ENCODE measurements at regions not wholly inside any gene's neighbourhood (a gene's known extent, or its start where the extent isn't known, plus 50 kb on each side); places are given as distances from the start of the nearest gene placed in this dataset.

DNA sequence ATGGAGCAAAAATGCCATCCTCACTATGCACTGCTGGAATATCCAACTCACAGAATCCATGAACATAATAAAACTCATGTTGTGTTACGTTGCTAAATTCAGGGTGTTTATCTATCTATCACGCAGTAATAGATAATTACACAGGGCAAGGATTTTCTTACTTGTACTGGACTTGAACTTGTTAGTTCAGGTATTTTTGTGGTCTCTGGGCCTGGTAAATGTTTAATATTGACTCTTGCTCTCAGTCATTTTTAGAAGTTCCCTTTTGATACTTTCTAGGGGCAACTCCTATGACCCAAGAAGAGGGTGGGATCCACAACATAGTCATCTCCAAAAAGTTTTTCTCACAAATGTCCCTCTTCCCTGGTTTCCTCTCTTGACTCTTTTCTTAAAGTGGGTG, 522.4 kb upstream of the IGFBP7 start:
- ATAC-seq = no peak
- TF ChIP-seq, protein P1, sequence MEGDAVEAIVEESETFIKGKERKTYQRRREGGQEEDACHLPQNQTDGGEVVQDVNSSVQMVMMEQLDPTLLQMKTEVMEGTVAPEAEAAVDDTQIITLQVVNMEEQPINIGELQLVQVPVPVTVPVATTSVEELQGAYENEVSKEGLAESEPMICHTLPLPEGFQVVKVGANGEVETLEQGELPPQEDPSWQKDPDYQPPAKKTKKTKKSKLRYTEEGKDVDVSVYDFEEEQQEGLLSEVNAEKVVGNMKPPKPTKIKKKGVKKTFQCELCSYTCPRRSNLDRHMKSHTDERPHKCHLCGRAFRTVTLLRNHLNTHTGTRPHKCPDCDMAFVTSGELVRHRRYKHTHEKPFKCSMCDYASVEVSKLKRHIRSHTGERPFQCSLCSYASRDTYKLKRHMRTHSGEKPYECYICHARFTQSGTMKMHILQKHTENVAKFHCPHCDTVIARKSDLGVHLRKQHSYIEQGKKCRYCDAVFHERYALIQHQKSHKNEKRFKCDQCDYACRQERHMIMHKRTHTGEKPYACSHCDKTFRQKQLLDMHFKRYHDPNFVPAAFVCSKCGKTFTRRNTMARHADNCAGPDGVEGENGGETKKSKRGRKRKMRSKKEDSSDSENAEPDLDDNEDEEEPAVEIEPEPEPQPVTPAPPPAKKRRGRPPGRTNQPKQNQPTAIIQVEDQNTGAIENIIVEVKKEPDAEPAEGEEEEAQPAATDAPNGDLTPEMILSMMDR (IDR thresholded peaks at IDR 0.05) = no peak
- no peak for TF ChIP-seq POLR2A (IDR thresholded peaks at IDR 0.05)
- Histone ChIP-seq H3K36me3 (no peaks in the 10 kb centered on the region), H3K4me1 (no peaks in the 10 kb centered on the region), H3K27ac (no peak overlapping the region), H3K27me3 (no peaks in the 10 kb centered on the region), H3K9me3 (no peaks in the 10 kb centered on the region), H3K4me3 (no peak overlapping the region)
- WGBS, 4 donors = 84 to 94% (median 93%) methylated on average over 2 of the region's 2 CpGs
- DNase-seq = no peak
- intact Hi-C loops (cut with DNase I) = no loop called here

DNA sequence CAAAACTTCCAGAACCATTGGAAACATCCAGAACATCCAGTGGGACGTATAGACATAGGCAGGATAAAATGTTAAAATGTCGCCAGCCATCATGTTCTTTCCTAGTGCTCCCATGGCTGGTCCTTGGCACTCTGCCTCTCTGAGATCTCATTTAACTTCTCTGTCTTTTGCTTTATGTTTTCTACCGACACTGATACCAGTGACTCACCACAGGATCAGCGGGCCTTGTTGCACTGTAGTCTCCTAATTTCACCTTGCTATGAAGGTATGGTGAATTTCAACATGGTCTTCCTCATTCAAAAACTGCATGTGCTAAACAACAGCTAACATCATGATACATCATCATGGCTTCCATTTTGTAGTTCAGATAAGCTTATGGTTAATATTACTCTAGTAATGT, 521.0 kb upstream of the IGFBP7 start:
- no peaks in the 10 kb centered on the region for H3K27me3 ChIP-seq
- TF ChIP-seq, protein P1 (IDR thresholded peaks at IDR 0.05) = no peak
- no peak for TF ChIP-seq POLR2A (IDR thresholded peaks at IDR 0.05)
- WGBS, 4 donors = 82 to 91% (median 88%) methylated on average over 4 of the region's 4 CpGs
- no peaks in the 10 kb centered on the region for H3K36me3 ChIP-seq
- H3K9me3 ChIP-seq = peaks cover 0 to 1% (median 0%) of the 10 kb centered on the region in 12 donors
- no peaks in the 10 kb centered on the region for H3K4me1 ChIP-seq
- no peak for DNase-seq
- no peak for ATAC-seq
- no peak overlapping the region for H3K4me3 ChIP-seq
- no peak overlapping the region for H3K27ac ChIP-seq
- intact Hi-C loops (cut with DNase I) = no loop called here

DNA sequence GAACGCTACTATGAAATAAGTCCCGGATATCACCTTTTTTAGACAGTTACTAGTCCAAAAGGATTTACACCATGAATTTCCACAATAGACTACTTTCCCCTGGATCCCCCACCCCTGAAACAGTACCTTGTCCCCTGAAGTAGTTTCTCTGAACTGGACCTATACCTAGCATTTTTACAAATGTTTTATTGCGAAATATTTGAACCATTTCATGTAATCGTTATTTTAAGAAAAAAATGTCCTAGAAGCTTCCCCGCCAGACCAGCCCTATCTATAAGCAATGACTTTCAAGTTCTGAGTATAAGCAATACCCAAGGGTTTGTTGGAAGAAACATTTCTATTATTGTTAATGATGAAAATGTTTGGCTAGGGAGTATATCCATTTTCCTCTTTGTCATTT, 517.8 kb upstream of the IGFBP7 start:
- Histone ChIP-seq H3K36me3 (no peaks in the 10 kb centered on the region), H3K4me1 (no peaks in the 10 kb centered on the region), H3K27ac (no peak overlapping the region), H3K9me3 (peaks cover 0 to 16% (median 0%) of the 10 kb centered on the region in 12 donors), H3K27me3 (peaks cover 0 to 4% (median 0%) of the 10 kb centered on the region in 9 donors), H3K4me3 (no peak overlapping the region)
- no peak for ATAC-seq
- DNase-seq = no peak
- 91 to 96% (median 92%) methylated on average over 5 of the region's 5 CpGs for WGBS, 4 donors
- no peak for TF ChIP-seq POLR2A (IDR thresholded peaks at IDR 0.05)
- TF ChIP-seq, protein P1 (IDR thresholded peaks at IDR 0.05) = no peak
- intact Hi-C loops (cut with DNase I) = no loop called here

DNA sequence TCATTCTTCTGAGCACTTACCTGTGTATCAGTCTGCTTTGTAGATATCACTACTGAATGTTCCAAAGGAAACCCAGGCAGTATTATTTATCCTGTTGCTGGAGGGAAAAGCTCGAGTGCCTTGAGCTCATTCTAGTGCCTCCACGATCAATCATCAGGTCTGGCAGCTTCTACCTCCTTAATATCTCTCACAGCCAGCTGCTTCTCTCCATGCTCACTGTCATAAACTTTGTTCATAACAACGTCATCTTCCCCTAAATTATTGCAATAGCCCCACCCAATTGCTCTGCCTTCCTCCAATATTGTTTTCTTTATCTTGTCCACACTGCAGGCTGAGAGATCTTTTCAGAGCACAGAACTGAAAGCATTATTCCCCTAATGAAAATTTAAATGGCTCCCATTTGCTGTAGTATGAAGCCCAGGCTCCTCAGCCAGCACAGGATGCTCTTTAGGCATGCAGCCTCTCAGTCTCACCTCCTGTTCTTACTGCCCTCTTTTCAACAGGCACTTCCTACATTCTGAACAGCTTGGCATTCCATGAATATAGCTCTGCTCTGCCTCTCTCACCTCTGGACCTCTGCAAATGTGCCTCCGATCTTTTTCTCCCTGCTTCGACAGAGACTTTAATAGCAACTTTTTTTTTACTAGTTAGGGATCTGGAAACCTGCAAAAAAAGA, 504.2 kb upstream of the IGFBP7 start:
- Histone ChIP-seq H3K27me3 (no peaks in the 10 kb centered on the region), H3K9me3 (no peaks in the 10 kb centered on the region), H3K36me3 (no peaks in the 10 kb centered on the region), H3K27ac (no peak overlapping the region), H3K4me1 (no peaks in the 10 kb centered on the region), H3K4me3 (no peak overlapping the region)
- intact Hi-C loops (cut with DNase I) = no loop called here
- 45 to 54% (median 52%) methylated on average over 4 to 5 of the region's 5 CpGs for WGBS, 4 donors
- TF ChIP-seq, protein P1 (IDR thresholded peaks at IDR 0.05) = no peak
- TF ChIP-seq POLR2A (IDR thresholded peaks at IDR 0.05) = no peak
- ATAC-seq (no peak), DNase-seq (no peak)

All from heart left ventricle (tissue), 16 donors.